GM04503 (cell line): ENCODE measurements at regions not wholly inside any gene's neighbourhood (a gene's known extent, or its start where the extent isn't known, plus 50 kb on each side); places are given as distances from the start of the nearest gene placed in this dataset.

Experiments
- DNase-seq: peaks from one replicate; pipeline ENCODE4 v3.0.0-alpha.2; 2012; ENCODE audit warnings: low read depth

- DNase-seq: peak; percentile 61
These were observed 178.3 kb downstream of the SNX19 start for GRCh38 chr11:130737866-130738431.

- peak; percentile 21 for DNase-seq
These were observed 177.7 kb downstream of the SNX19 start for GRCh38 chr11:130738611-130739010.

GRCh38 chr11:130740819-130741218, 175.5 kb downstream of the SNX19 start:
- DNase-seq: no peak

- no peak for DNase-seq
These were observed 171.5 kb downstream of the SNX19 start for GRCh38 chr11:130744794-130745193.

- DNase-seq: no peak
These were observed 167.1 kb downstream of the SNX19 start for GRCh38 chr11:130749216-130749615.

- DNase-seq: no peak
These were observed 155.7 kb downstream of the SNX19 start for GRCh38 chr11:130760515-130761125.

- no peak for DNase-seq
These were observed 154.6 kb downstream of the SNX19 start for GRCh38 chr11:130761560-130762220.

GRCh38 chr11:130762638-130763037, 153.6 kb downstream of the SNX19 start:
- DNase-seq: no peak

GRCh38 chr11:130763087-130763980, 152.9 kb downstream of the SNX19 start:
- no peak for DNase-seq

- no peak for DNase-seq
These were observed 150.9 kb downstream of the SNX19 start for GRCh38 chr11:130765406-130765805.

GRCh38 chr11:130765951-130766649, 150.2 kb downstream of the SNX19 start:
- no peak for DNase-seq

GRCh38 chr11:130766650-130767565, 149.4 kb downstream of the SNX19 start:
- no peak for DNase-seq

- DNase-seq: no peak
These were observed 146.3 kb downstream of the SNX19 start for GRCh38 chr11:130769782-130770535.

GRCh38 chr11:130771708-130772107, 144.6 kb downstream of the SNX19 start:
- DNase-seq: peak; percentile 65

- DNase-seq: peak; percentile 94
These were observed 143.7 kb downstream of the SNX19 start for GRCh38 chr11:130772266-130773227.

- no peak for DNase-seq
These were observed 142.9 kb downstream of the SNX19 start for GRCh38 chr11:130773244-130773820.

- DNase-seq: no peak
These were observed 141.6 kb downstream of the SNX19 start for GRCh38 chr11:130774703-130775102.

GRCh38 chr11:130775306-130776060, 140.8 kb downstream of the SNX19 start:
- no peak for DNase-seq
